ENCODE measurements at regions not wholly inside any gene's neighbourhood (a gene's known extent, or its start where the extent isn't known, plus 50 kb on each side); places are given as distances from the start of the nearest gene placed in this dataset.

DNA sequence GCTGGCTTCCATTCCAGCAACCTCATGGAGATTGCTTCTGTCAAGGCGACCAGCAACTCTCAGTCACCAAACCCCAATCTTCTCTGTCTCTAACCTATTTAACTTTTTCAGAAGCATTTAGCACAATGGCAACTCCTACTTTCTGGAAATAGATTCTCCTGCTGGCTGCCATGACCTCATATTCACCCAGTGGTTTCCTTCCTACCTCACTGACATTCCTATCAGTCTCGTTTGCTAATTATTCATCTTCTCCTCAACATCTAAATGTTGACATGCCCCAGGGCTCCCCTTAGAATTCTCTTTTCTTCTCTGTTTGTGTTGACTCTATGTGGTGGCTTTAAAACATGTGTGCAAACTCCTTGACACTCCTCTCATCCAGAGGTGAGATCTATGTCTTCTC lies 106.7 kb downstream of the OLFM4 start:
- TF ChIP-seq, protein P1, sequence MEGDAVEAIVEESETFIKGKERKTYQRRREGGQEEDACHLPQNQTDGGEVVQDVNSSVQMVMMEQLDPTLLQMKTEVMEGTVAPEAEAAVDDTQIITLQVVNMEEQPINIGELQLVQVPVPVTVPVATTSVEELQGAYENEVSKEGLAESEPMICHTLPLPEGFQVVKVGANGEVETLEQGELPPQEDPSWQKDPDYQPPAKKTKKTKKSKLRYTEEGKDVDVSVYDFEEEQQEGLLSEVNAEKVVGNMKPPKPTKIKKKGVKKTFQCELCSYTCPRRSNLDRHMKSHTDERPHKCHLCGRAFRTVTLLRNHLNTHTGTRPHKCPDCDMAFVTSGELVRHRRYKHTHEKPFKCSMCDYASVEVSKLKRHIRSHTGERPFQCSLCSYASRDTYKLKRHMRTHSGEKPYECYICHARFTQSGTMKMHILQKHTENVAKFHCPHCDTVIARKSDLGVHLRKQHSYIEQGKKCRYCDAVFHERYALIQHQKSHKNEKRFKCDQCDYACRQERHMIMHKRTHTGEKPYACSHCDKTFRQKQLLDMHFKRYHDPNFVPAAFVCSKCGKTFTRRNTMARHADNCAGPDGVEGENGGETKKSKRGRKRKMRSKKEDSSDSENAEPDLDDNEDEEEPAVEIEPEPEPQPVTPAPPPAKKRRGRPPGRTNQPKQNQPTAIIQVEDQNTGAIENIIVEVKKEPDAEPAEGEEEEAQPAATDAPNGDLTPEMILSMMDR (conservative IDR thresholded peaks at IDR 0.05; ENCODE audit: low read depth, low read length) = no peak
- no peak for TF ChIP-seq EZH2 (IDR thresholded peaks at IDR 0.05; ENCODE audit: borderline replicate concordance, low read depth, low read length, poor library complexity, severe bottlenecking)

Measured in A673 (cell line).